Urinary bladder (tissue), 3 donors: ENCODE measurements at regions not wholly inside any gene's neighbourhood (a gene's known extent, or its start where the extent isn't known, plus 50 kb on each side); places are given as distances from the start of the nearest gene placed in this dataset.

ENCODE experiments used
- DNase-seq: peaks from one replicate; pipeline ENCODE4 v3.0.0-alpha.2; 2015; ENCODE audit errors: extremely low spot score
- H3K27ac ChIP-seq: one replicate; pipeline ENCODE4 v1.5.1; 2013; ENCODE audit warnings: low read depth, mild to moderate bottlenecking, moderate library complexity
- H3K36me3 ChIP-seq: one replicate; pipeline ENCODE4 v1.6.1; 2013; ENCODE audit warnings: mild to moderate bottlenecking, moderate library complexity; ENCODE audit not compliant: insufficient read depth
- H3K4me1 ChIP-seq: one replicate; pipeline ENCODE4 v1.6.1; 2013; ENCODE audit warnings: mild to moderate bottlenecking, moderate library complexity; ENCODE audit not compliant: insufficient read depth
- H3K4me3 ChIP-seq: one replicate; pipeline ENCODE4 v1.5.1; 2013; ENCODE audit warnings: low read depth, low read length
- WGBS: extraction: QIAGEN DNeasy Blood & Tissue Kit; methylation state at CpG from one replicate; pipeline ENCODE4 v1.1.7; 2013; 5-methylcytosine and 5-hydroxymethylcytosine counted together
- donor health status: healthy with polysubstance abuse.
- donor health status: healthy.

GRCh38 chr14:98808494-98809407 is 463.2 kb downstream of the BCL11B start:
- Histone ChIP-seq H3K27ac (no peak overlapping the region), H3K36me3 (no peaks in the 10 kb centered on the region), H3K4me1 (no peaks in the 10 kb centered on the region), H3K4me3 (no peak overlapping the region)
- no peak for DNase-seq
- 63% methylated on average over 12 of the region's 12 CpGs for WGBS

DNA sequence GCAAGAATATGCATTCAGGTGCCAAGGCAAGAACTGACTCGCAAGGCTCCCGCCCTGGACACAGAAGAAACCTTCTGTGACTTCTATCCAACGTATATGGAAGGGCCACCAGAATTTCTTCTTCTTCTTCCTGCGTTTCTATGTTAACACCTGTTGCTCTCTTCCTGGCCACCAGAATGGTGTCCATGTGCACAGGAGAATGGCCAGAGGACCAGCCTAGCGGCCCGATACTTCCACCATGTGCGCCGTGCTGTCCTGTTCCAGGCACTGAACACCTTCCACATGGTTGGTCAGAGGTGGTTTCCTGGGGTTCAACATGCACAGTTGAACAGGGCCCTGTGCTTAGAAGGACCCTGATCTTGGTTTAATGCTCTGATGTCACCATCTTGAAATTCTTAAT is 455.8 kb downstream of the BCL11B start:
- Histone ChIP-seq H3K4me1 (no peaks in the 10 kb centered on the region), H3K27ac (no peak overlapping the region), H3K4me3 (no peak overlapping the region), H3K36me3 (no peaks in the 10 kb centered on the region)
- WGBS: 95% methylated on average over 8 of the region's 8 CpGs
- no peak for DNase-seq

DNA sequence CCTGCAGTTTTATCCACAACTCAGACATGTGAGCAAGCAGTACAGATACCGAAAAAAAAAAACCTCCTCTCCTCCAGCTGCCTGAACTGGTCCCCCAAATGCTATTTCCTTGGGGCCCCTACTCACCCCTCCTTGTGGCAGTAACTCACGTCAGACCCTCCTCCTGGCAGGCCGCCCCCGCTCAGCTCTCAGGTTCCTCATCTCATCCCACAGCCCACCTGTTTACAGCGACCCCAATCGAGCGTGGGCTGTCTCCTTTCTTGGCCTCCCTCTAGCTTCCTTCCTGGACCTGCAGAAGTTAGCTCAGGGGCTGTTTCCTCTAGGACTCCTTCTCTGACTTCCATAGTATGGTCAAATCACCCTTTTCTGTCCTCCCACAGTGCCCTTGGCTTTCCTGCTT is 455.3 kb downstream of the BCL11B start:
- H3K36me3 ChIP-seq: no peaks in the 10 kb centered on the region
- DNase-seq: no peak
- H3K27ac ChIP-seq: no peak overlapping the region
- no peaks in the 10 kb centered on the region for H3K4me1 ChIP-seq
- 73% methylated on average over 7 of the region's 7 CpGs for WGBS
- no peak overlapping the region for H3K4me3 ChIP-seq

- DNase-seq: no peak
- 55% methylated on average over 9 of the region's 9 CpGs for WGBS
- H3K36me3 ChIP-seq: no peaks in the 10 kb centered on the region
- no peak overlapping the region for H3K4me3 ChIP-seq
- no peaks in the 10 kb centered on the region for H3K4me1 ChIP-seq
- H3K27ac ChIP-seq: no peak overlapping the region
Measured at GRCh38 chr14:98819132-98819866, 452.7 kb downstream of the BCL11B start.

GRCh38 chr14:98819867-98820206 is 452.2 kb downstream of the BCL11B start:
- no peaks in the 10 kb centered on the region for H3K4me1 ChIP-seq
- H3K27ac ChIP-seq: no peak overlapping the region
- WGBS: 51% methylated on average over 2 of the region's 2 CpGs
- H3K4me3 ChIP-seq: no peak overlapping the region
- DNase-seq: no peak
- no peaks in the 10 kb centered on the region for H3K36me3 ChIP-seq

GRCh38 chr14:98822917-98823316 is 449.1 kb downstream of the BCL11B start:
- Histone ChIP-seq H3K36me3 (no peaks in the 10 kb centered on the region), H3K27ac (no peak overlapping the region), H3K4me1 (no peaks in the 10 kb centered on the region), H3K4me3 (no peak overlapping the region)
- DNase-seq: no peak
- 48% methylated on average over 3 of the region's 3 CpGs for WGBS

DNA sequence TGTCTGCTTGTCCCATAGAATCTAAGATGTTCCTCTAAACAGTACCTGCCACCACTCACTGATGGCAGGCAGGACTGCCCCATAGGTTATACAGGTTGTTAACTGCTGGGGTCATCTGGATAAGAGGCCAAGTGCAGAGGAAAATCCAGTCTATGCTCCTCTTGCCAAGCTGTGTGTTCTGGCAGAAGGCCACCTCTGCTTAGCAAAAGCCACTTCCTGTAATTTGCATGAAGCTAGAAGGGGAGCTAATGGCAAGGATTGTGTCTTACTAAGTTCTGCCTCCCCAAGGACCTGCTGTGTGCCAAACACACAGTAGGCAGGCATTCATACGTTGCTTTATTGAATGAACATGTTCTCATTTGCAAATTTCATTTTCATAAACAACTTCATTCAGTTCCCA is 445.4 kb downstream of the BCL11B start:
- 56% methylated on average over 1 of the region's 1 CpG for WGBS
- no peak for DNase-seq
- no peak overlapping the region for H3K4me3 ChIP-seq
- no peak overlapping the region for H3K27ac ChIP-seq
- H3K4me1 ChIP-seq: no peaks in the 10 kb centered on the region
- H3K36me3 ChIP-seq: no peaks in the 10 kb centered on the region

GRCh38 chr14:98834119-98834518 is 437.9 kb downstream of the BCL11B start:
- WGBS: 84% methylated on average over 2 of the region's 2 CpGs
- Histone ChIP-seq H3K27ac (no peak overlapping the region), H3K4me1 (no peaks in the 10 kb centered on the region), H3K36me3 (no peaks in the 10 kb centered on the region), H3K4me3 (no peak overlapping the region)
- DNase-seq: no peak

DNA sequence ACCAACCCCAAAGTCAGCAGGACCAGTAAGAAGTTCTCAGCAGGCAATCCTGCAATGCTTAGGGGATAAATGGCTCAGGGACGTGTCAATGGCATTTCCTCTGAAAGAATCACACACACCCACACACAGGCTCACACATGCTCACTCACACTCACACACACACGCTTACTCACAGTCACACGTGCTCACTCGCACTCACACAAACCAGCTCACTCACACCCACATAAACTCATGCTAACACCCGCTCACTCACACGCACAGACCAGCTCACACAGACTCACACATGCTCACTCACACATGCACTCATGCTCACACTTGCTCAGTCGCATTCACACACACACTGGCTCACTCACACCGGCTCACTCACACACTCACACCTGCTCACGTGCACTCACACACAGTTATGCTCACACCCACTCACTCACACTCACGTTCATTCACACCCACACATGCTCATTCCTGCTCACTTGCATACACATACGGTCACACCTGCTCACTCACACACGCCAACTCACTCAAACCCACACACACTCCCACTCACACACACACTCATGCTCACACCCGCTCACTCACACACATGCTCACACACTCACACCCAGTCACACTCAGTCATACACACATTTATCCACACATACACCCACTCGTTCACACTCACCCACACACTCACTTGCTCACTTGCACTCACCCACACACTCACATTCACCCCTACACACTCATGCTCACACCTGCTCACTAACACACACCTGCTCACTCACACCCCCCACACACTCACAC is 436.8 kb downstream of the BCL11B start:
- DNase-seq: no peak
- Histone ChIP-seq H3K4me3 (no peak overlapping the region), H3K36me3 (no peaks in the 10 kb centered on the region), H3K4me1 (no peaks in the 10 kb centered on the region), H3K27ac (no peak overlapping the region)
- 91% methylated on average over 14 of the region's 14 CpGs for WGBS

DNA sequence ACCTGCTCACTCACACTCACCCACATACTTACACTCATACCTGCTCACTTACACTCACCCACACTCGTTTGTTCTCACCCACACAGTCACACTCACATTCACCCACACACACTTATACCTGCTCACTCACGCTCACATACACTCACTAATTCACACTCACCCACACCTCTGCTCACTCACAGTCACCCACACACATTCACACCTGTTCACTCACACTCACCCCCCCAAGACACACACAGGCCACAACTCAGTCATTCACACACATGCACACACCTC is 436.2 kb downstream of the BCL11B start:
- WGBS: 95% methylated on average over 2 of the region's 2 CpGs
- Histone ChIP-seq H3K36me3 (no peaks in the 10 kb centered on the region), H3K4me1 (no peaks in the 10 kb centered on the region), H3K4me3 (no peak overlapping the region), H3K27ac (no peak overlapping the region)
- DNase-seq: no peak

- DNase-seq: no peak
- Histone ChIP-seq H3K4me1 (no peaks in the 10 kb centered on the region), H3K36me3 (no peaks in the 10 kb centered on the region), H3K4me3 (no peak overlapping the region), H3K27ac (no peak overlapping the region)
- 40% methylated on average over 4 of the region's 4 CpGs for WGBS
Measured at GRCh38 chr14:98840091-98840490, 431.9 kb downstream of the BCL11B start.

DNA sequence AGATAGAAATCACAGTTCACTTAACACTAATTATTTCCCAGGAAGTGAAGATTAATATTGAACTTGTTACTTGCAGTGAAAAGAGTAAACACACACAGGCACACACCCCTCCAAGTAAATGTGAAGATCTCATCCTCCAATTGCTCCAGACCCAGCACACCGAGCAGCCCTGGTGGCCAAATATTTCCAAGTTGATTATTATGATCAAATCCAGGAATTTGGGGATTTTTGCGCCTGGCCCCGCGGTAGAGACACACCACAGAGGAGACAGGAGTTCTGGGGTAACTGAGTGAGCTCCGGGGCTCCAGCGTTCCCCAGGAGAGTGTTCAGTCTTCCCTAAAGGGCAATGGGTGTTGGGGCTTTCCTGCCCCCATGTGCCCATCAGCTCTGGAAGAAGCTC is 431.5 kb downstream of the BCL11B start:
- DNase-seq: no peak
- Histone ChIP-seq H3K27ac (no peak overlapping the region), H3K4me1 (no peaks in the 10 kb centered on the region), H3K36me3 (no peaks in the 10 kb centered on the region), H3K4me3 (no peak overlapping the region)
- 83% methylated on average over 6 of the region's 6 CpGs for WGBS

GRCh38 chr14:98844456-98844855 is 427.5 kb downstream of the BCL11B start:
- no peak for DNase-seq
- no peak overlapping the region for H3K27ac ChIP-seq
- no peak overlapping the region for H3K4me3 ChIP-seq
- no peaks in the 10 kb centered on the region for H3K4me1 ChIP-seq
- no peaks in the 10 kb centered on the region for H3K36me3 ChIP-seq
